AG20443 (cell line): ENCODE measurements at regions not wholly inside any gene's neighbourhood (a gene's known extent, or its start where the extent isn't known, plus 50 kb on each side); places are given as distances from the start of the nearest gene placed in this dataset.

Experiments used
- DNase-seq: peaks from one replicate; pipeline ENCODE4 v3.0.0; 2012; ENCODE audit warnings: low spot score, mixed read lengths

DNA sequence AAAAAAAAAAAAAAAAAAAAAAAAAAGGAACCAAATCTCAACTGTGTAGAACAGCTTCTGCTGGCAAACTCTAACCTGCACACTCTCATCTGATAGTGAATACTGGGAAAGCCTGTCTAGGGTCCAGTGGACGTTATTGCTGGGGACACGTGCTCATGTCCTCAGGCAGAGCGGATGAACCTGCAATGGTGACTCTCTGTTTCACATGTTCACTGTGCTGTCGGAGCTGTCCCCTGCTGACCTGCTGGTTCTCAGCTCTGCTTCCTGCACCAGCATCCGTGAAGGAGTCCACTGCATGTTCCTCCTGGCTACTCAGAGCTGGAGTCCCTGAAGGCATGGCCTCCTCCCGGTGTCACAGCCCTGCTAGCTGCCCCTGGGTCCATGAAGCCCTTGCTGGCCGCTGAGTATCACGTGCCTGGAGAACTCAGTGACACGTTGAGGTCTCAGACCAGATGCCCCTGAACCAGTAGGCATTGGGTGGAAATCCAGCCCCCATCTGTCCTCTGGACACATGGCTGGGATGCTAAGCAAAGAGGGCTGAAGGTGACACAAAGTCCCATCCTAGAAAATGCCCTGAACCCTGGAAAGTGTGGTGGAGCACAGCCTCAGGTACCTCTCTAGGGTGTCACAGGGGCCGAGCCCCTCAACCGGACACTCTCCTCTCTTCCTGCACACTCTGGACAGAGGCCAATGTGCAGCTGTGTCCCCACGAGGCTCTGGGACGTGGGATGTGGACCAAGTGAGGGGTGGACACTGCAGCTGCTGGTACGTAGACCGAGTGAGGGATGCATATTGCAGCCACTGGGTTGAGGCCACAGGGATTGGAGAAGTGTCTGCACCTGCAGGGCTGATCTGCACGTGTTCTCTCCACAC, 54.9 kb upstream of the FRMD1 start:
- peak; percentile 23 for DNase-seq

DNA sequence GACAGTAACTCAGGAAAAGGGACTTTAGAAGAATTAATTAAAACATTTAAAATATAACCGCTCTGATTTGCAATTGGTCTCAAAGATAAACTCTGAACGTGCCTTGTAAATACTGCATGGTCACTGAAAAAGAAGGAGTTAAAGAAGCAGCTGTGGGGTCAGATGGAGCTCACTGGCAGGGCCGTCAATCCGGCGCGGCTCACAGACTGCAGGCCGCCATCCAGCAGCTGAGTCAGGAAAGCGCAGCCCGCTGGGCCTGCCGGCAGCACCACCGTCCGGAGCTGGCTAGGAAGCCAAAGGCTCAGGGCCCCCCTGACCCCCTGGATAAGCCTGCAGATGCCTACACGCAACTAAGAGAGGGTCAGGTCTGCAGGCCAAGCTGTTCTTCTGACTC, 54.2 kb upstream of the FRMD1 start:
- peak; percentile 85 for DNase-seq

DNA sequence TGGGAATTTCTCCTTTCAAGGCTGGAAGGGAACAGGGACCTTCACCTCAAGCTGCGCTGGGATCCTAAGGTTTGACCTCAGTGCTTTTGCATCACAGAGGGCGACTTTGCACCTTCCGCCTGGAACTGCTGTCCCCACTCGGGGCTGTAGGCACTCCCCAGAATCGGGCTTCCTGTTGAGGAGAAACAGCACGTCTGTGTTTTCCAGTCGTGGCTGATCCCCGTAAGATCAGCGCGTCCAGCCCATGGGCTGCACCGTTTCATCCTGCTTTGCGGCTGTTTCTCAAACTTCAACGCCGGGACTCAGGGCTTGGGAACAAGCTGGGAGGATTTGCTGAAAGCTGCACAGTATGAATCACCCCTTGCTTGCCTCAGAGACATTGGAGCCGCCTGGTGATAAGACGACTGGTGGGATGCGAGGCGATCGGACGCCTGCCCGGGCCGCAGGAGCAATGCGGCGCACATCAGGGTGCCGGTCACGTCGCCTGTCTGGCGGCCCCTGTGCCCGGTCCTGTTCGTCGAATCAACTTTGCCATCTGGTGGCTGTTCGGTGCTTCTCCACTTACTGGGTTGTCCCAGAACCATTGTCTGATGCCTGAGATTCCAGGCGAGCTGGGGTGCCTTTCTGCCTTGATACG, 53.6 kb upstream of the FRMD1 start:
- peak; percentile 64 for DNase-seq

GRCh38 chr6:168131464-168132415, 52.7 kb upstream of the FRMD1 start:
- peak; percentile 5 for DNase-seq

GRCh38 chr6:168130697-168131371, 51.8 kb upstream of the FRMD1 start:
- DNase-seq: peak; percentile 6

DNA sequence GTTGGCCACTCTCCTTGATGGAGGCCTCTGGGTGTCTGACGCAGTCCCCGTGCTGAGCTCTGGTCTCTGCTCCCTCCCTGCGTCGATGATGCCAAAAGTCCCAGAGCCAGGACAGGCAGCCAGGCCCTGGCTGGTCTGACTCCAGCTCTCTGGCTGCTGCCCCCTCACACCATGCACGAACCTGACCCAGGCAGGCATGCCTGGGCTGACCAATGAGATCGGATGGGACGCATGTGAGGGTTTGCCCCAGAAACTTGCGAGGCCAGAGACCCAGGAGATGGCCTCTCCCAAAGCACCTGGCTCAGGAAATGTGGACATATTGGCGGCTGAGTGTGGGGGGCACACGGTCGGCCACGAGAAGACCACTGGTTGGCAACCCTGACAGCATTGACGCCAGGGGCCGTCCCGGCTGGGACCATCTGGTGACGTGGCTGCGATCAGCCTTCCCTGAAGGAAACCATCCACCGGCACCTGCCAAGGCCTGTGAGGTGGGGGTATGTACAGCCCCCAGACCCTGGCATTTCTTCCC, 51.2 kb upstream of the FRMD1 start:
- no peak for DNase-seq

GRCh38 chr6:168129292-168130167, 50.5 kb upstream of the FRMD1 start:
- DNase-seq: no peak

GRCh38 chr6:168128631-168129291, 49.7 kb upstream of the FRMD1 start:
- DNase-seq: no peak
